ENCODE measurements at regions not wholly inside any gene's neighbourhood (a gene's known extent, or its start where the extent isn't known, plus 50 kb on each side); places are given as distances from the start of the nearest gene placed in this dataset.

DNA sequence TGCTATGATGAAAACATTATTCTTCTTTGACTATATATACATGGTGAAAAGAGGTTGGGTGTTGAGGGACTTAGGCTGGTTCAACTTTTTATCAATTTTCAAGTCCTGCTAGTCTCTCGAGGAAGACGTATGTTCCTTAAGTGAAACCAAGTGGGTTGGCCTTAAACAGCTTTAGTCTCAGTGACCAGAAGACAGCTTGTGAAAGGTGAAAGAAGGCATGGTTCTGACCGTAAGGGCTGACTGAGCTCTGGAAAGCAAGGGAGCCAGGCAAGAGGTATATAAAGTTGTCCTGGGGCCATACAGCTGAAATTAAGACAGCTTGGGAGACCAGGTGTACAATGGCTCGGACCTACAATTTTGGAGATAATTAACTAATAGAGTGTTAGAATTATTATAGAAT is 128.9 kb upstream of the TP63 start:
- DNase-seq = no peak

DNA sequence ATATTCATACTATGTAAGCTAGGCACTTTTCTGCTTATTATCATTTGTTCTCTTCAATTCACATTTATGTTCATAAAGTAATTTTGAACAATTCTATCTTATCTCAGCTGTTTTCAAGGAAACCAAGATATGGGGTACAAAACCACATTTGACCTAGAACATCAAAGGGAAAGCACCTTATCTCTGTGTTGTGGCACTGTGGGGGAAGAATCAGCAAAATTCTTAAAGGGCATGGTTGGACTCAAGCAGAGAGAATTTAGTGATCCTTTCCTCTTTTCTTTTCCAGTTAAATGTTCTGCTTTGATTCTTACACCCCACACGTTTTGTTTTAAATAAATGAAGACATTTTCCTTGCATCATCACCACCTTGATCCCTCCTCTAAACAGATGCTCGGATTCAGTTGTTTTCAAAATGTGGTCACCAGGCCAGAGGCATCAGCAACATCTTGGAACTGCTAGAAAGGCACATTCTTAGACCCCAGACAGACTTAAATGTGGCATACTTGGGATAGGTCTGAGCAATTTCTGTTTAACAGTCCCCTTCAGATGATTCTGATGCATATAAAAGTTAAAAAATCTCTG is 128.4 kb upstream of the TP63 start:
- no peak for DNase-seq

DNA sequence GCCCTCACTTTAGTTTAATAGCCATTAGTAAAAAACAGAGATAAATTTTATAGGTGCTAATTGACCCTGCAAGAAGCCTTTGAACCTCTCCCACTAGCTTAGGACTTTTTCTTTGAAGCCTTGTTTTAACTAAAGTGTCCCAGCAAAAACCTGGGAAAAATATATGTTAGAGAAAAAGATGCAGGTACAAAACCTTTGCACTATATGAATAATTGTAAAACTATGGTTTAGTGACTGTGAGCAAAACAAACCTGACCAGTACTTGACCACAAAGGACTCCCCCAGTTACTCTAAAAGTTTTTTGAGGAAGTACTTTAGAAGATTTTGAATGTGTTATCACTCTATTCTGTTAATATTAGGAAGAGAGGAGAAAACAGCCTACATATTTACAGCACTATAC is 123.3 kb upstream of the TP63 start:
- DNase-seq = no peak

DNA sequence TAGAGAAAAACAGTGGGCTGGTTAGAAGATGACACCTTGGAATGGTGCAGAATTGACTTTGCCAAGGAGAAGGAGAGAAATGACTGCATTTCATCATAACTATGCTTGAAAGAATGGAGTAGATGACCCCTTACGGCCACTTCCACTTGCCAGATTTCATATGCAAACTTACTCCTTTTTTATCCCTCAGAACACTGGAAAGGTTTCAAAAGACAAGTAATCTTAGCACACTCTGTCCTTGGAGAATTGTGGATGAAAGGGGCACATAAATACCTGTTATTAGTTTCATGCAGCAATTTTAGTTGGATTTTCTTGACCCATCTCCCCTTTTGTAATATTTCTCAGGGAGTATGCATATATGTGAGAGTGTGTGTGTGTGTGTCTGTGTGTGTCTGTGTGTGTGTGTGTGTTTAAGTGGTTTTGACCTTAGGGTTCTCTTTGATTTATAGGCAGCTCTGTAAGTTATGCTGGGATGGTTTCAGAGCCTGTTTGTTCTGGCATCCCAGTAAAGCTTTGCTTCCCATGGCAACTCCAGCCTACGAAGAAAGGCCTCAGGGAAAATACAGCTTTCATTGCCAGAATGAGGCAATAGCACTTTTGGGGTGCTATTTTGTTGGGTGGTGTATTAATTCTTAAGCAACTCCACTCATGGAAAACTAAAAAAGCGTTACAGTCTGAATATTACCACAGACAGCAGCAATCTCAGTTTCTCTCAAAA is 122.2 kb upstream of the TP63 start:
- no peak for DNase-seq

DNA sequence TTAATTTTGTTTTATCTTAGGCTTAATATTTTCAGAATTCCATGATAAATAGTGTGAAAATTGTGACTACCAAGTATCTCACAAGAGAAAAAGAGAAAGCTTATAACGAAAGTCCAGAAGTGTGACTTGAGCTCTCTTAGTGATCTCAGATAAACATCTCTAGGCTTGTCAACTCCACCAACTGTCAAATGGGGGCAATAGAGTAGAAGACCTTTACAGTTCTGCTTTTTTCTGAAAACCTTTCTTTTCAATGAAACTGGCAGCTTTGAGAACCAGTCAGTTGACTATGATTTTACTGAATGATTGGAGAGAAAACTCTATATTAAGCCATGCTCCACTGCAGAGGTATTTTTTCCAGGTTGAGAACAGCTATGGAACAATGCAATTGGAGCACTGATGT is 119.2 kb upstream of the TP63 start:
- no peak for DNase-seq

DNA sequence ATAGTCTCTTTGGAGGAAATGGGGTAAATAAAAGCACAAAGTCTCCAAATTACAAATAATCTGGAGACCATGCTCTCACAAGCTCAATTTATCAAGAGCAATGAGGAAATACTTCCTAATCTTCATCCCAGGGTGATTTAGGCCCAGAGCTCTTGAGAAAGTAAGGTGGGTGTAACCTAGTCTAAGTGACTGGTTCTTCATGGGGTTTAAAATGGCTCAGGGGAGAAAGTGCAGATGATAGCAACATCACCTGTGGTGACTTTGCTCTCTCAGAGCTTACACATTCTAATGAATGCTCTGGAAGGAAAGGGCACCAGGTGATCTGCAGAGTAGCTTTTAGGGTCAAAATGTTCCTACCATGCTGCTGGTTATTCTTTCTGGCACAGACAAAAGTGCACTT is 118.4 kb upstream of the TP63 start:
- DNase-seq = no peak

DNA sequence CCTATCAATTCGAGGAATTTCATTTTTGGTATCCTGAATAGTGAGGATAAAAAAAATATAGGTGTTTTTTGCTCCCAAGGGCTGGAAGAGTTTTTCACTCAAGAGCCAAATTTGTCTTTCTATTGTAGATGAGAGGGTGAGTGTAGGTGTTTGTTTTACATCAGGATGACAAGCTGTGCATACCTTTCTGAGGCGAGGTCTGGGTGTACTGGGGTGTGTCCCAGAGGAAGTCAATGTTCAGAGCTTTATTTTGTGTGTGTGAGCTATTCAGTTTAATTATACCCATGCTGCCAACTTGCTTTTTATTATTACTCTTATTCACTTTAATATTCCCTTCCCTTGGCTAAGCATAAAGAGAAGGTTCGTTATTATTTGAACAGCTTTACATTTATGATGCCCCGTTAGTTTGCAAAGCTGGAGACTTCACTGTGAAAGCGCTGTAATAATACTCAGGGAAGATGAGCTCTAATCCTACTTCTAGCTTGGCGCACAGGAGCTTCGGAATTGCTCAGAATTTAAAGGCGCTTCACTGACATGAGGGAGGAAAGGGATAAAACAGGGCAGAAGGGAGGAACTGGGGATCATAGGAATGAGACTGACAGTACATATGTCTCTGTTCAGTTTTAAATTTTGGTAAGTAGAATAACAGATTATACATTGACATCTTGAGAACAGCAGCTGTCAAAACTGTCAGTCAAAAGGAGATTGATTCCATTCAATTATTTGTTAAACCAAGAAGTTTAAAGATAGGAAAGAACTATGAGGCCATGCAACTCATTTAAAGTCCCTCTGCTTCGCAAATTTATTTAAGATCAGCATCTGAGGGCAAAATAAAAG is 117.7 kb upstream of the TP63 start:
- DNase-seq = peak in 1 of 2 experiments; percentile 29

DNA sequence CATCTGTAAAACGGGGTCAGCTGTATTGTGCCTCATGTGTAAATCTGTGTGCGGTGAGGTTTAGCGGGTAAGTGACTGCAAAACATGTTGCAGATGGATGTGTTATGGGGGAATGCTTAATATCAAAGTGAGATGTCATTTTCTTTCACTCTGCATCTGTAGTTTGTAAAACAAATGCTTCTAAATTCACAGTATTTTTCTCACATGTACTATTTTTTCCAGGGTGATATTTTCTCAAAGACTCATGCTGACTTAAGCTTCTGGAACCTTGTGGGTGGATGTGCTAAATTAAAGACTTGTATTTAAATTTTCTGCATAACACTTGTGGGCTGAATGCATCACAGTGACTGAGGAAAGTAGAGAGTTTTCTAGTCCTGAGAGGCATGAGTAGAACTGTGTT is 115.2 kb upstream of the TP63 start:
- DNase-seq = no peak

DNA sequence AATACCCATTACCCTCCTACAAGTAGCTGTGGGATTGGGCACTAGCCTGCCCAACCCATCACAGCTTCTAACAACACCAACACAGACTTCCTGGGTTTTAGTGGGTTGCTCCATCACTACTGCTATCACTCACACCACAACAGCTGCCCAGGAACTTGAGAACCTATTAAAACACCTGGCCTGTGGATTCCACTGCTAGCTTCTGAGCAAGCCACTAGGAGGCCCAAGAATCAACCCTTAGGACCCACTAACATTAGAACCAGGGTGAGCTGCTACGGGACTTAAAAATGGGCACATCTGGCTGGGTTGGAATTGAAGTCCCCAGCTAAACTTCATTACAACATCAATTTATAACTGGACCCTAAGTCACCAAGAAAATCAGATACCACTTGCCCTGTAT is 113.2 kb upstream of the TP63 start:
- peak in 1 of 2 experiments; percentile 23 for DNase-seq

DNA sequence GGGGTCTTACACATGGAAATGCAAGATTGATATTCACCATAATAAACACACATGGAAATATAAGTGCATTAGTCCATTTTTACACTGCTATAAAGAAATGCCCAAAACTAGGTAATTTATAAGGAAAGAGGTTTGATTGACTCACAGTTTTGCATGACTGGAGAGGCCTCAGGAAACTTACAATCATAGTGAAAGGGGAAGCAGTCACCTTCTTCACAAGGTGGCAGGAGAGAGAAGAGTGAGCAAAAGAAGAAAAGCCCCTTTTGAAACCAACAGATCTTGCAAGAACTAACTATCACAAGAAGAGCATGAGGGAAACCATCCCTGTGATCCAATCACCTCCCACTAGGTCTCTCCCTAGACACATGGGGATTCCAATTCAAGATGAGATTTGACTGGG is 111.7 kb upstream of the TP63 start:
- no peak for DNase-seq

DNA sequence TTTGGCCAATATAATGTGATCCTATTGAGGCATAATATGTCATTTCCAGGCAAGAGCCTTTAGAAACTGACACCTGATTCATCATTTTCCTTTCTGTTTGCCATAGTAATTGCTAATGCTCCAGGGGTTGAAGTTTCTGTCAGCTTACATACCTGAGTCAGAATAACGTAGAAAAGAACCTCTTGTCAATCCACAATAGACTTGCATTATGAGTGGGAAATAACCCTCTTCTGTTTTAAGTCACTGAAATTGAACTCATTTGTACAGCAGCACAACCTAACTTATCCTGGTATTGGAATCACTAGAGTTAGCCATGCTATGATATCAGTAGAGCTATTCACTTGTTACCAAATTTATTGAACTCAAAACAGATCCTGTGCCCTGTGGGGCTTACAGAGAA is 101.7 kb upstream of the TP63 start:
- DNase-seq = no peak

DNA sequence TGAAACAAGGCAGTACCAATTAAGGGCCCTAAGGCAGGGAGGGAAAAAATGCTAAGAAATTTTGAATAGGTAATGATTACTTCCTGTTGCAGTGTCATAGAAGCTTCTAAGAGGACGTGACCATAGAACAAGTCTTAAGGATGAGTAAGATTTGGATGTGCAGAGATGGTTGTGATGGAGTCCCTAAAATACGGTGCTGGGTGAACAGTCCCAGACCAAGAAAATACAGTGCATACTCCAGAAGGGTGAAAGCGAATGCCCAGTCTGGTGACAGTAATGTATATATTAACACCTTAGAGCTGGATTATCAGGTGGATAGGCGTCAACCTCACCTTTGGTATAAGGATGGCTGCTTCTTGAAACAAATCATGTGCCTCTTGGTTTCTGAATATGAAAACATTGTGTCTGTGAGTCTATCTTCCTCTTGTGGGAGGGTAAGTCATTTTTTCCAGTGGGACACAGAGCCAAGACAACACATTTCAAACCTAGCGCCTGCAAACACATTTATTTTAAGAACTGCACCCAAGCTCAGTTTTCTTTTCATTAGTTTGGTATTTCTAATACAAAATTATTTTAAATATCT is 101.2 kb upstream of the TP63 start:
- no peak for DNase-seq

DNA sequence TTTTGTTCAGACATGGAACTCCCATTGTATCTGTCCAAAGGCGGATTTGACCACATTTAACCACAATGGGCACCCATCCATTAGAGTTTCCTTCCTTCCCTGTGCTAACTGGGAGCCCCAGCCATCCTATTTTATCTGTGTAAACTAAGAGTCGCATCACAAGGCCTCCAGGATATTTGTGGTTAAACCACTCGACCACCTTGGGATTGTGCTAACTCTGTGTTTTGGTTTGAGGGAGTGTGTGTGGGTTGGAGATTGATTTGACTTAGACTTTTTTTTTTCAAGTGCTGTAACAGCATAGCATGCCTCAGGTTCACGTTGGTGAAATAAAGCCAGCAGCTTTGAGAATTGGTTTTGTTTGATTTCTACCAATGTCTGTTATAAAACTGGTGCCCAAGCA is 100.4 kb upstream of the TP63 start:
- DNase-seq = no peak

DNA sequence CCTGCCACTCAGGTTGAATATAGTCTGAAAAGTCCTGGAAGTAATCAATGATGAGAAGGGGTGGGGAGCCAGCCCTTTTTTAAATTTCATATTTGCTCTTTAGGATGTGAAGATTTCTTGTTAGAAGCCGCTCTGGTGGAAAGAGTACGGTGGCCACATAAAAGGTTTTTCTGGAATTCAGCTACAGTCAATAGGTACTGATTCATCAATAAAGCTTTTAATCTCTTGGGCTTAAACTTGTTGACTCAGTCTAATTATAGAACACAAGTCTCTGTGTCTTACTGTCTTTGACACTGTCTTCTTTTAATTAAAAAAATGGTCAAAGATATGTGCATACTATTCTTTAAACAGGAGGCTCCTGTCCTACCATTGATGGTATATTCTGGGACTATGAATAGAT is 99.9 kb upstream of the TP63 start:
- no peak for DNase-seq

DNA sequence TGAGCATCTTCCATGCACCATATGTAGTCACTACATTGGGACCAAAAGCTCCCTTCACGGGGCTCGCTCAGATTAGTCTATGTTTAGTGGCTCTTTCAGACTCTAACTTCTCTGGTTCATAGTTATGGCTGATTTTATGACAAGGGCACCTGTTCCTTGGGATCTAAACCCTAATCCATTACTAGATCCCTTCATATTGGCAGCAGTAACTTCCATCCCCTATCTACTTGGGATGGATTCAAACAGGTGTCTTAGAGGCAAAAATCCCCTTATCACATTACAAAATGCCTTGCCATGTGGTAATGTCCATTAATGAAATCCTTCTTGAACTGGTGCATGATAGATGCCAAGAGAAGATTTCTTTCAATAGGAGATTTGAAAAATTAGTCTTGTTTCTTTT is 96.7 kb upstream of the TP63 start:
- DNase-seq = peak in 1 of 2 experiments; percentile 73

DNA sequence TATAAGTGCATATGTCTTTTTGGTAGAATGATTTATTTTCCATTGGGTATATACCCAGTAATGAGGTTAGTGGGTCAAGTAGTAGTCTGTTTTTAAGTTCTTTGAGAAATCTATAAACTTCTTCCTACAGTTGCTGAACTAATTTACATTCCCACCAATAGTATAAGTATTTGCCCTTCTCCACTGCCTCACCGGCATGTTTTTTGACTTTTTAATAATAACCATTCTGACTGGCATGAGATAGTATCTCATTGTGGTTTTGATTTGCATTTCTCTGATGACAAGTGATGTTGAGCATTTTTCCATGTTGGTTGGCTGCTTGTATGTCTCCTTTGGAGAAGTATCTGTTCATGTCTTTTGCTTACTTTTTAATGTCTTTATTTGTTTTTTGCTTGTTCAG is 94.1 kb upstream of the TP63 start:
- no peak for DNase-seq

DNA sequence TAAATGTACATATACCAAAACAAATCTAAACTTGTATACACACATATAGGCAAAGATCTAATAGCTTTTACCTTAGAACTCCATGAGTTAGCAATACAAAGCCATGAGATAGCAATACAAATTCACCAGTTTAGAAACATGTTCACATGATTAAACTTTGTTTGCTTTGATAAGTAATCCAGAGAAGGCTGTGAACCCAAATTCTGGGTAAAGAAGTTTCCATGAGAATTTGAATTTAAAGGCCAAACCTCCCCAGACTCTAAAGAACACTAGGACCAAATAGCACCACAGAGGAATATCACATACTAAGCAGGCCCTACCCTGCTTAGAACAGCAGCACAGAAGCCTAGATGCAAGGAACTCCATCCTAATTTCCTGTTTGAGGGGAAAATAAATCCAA is 83.7 kb upstream of the TP63 start:
- DNase-seq = no peak

DNA sequence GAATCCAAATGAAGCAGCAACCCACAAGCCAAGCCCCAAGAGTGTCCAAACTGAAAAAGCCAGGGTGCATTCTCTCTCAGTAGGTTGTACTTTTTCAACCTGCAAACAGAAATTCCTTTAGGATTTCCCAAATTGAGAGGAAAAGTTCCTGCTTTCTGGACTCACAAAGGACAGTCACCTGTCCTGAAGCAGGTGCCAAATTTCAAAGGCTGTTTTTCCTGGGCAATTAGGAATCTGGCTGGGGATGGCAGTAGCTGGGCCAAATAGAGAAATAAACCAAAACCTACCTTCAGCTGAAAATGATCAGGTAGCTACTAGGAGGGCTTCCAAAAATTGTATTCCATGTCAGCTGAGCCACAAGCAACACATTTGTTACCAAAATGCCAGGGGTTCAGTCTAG is 83.1 kb upstream of the TP63 start:
- no peak for DNase-seq

DNA sequence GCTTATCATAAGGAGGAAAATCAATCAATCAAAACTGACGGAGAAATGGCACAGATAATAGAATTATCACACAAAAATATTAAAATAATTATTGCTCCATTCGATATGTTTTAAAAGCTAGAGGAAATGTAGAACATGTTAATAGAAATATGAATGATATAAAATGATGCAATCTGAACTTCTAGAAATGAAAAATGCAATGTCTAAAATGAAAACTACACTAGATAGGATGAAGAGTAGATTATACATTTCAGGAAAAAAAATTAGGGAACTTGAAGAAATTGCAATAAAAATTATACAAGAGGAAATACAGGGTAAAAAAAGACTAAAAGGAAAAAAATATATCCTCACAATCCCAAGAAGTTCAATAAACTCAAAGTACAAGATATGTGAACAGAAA is 80.2 kb upstream of the TP63 start:
- DNase-seq = no peak

DNA sequence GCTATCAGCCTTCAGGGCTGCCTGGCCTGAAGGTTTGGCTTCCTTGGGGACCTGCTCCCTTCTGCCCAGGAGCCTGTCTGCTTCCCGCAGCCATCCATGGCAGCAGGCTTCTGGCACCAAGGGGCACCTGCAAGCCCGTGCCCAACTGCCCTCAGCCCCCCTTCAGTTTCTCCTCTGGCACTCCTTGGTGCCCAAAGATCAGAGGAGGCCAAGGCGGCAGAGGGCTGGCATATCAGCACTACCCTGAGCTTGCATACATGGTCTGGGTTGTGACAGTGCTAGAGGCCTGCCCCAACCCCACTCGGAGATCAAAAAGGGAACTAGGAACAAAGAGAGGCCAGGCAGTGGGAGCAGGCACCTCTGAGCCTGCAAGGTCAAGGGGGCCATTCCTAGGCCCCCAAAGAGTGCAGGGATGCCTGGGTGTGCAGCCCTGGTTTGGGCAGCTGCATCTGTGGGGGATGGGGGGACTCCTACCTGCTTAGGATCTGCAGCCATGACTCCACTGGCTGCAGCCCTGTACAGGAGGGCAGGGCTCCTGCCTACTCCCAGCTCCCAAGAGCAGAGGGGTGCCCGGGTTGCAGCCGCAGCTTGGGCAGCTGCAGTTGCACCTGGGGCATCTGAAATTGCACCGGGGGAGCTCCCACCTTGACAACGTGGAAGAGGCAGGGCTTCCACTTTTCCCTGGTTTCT is 76.2 kb upstream of the TP63 start:
- no peak for DNase-seq

DNA sequence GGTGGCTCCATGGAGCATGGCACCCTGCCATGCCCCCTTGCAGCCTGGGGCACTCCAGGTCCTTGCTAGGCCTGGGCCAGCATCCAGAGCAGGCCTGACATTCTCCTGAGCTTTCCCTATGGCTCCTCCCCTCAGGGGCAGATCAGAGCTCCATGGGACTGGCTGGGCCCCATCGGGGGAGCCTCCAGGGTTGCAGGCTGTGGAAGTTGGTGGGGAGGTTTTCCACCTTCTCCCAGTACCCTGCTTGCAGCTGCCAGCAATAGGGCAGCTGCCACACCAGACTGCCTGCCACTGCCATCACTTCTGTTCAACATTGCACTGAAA is 75.7 kb upstream of the TP63 start:
- no peak for DNase-seq

DNA sequence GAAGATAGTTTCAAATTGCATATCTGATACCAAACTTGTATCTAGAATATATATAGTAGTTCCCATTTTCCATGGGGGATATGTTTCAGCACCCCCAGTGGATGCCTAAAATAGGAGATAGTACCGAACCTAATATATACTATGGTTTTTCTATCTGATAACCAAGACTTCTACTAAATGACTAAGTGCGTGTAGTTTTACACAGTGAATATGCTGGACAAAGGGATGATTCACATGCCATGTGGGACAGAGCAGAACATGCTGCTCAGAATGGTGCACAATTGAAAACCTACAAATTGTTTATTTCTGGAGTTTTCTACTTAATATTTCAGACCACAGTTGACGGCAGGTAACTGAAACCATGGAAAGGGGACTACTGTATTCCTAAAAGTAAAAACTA is 73.4 kb upstream of the TP63 start:
- no peak for DNase-seq

DNA sequence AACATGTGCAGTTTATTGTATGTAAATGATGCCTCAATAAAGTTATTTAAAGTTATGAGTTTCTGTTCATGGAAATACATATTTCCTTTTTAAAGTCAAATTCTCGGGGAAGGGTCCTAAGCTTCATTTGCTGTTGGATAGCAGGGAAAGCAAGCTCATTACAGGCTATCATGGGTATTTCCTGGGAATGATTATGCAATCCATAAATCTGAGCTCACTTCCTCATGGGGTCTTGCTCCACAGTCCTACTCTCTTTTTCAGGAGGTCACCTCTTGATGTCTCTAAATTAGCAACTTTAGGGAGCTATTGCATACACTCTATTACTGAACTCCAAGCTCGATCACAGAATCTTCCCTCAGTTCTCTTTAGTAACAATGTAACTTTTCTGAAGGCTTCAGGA is 69.9 kb upstream of the TP63 start:
- DNase-seq = no peak
